Stimulated activated CD4-positive, alpha-beta T cell treated with anti-CD3 and anti-CD28 coated beads, Interleukin-12 subunit alpha, Interleukin-12 subunit beta, amount 100 ng/mL, for 48 hours (primary cell): ENCODE measurements at regions not wholly inside any gene's neighbourhood (a gene's known extent, or its start where the extent isn't known, plus 50 kb on each side); places are given as distances from the start of the nearest gene placed in this dataset.
A peak's percentile ranks its signal among the peaks of the same experiment; 100 is the strongest.

ENCODE experiments used
- DNase-seq, 3 donors: peaks; one replicate each; pipeline ENCODE4 v3.0.0-alpha.2; 2020; ENCODE audit warnings: low read depth in 2 of 3, low spot score in 1 of 3

- no peak for DNase-seq
Measured at GRCh38 chr12:14252697-14253096, 112.8 kb upstream of the ATF7IP start.

DNA sequence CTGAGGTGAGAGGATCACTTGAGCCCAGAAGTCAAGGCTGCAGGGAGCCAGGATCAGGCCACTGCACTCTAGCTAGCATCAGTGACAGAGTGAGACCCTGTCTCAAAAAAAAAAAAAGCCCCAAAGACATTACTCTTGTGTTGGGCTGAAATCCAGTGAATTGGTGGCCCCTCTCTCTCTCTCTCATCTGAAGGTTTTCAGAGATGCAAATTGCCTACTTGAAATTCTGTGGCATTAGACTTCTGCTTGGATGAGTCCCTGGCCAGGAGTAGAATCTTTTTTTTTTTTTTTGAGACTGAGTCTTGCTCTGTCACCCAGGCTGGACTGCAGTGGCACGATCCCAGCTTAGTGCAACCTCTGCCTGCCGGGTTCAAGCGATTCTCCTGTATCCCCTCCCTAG is 112.0 kb upstream of the ATF7IP start:
- DNase-seq, result no peak

GRCh38 chr12:14254781-14255180 is 110.7 kb upstream of the ATF7IP start:
- no peak for DNase-seq

GRCh38 chr12:14256121-14256520 is 109.4 kb upstream of the ATF7IP start:
- peak in 1 of 3 donors; percentile 23 for DNase-seq

DNA sequence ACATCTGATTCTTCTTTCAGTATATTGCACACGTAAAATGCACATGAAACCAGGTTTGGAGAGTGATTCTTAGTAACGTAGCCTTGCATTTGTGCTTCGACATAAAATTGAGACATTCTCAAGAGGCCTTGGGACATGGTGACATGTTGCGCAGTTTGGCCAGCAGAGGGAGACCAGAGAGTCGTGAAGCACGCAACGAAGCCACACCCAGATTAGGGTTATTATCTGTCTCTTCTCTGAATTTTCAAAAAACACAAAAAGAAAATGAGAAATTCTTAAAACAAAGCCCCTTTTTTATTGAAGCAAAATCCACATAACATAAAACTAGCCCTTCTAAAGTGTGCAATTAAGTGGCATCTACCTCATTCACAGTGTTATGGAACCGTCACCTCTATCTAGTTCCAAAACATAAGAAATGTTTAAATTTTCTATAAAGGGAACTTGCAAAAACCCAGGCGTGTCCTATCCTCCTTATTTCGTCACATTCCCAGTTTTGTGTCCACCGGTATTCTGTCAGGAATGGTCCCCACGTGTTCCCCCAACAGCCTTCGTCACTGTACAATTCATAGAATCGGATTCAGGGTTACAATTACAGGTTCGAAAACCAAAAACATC is 108.8 kb upstream of the ATF7IP start:
- DNase-seq, result peak; percentile 67 to 72 (median 70)

DNA sequence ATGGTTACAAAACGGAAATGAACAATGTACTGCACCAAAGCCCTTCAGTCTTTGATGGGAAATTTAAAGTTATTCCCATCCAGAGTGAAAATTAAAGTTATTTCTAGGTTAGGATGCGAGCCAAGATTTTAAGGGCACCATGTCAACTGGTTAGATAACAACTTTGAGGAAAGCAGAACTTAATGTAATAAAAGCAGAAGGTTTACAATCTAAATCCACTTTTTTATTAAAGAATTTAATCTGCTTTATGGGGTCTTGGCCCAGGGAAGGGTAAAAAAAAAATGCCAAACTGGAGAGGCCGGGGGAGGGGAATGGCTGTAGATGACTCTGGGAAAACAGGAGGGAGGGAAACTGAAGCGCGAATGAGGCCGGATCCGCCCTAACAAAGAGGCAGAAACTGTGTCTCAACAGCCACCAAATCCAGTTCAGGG is 108.2 kb upstream of the ATF7IP start:
- no peak for DNase-seq

DNA sequence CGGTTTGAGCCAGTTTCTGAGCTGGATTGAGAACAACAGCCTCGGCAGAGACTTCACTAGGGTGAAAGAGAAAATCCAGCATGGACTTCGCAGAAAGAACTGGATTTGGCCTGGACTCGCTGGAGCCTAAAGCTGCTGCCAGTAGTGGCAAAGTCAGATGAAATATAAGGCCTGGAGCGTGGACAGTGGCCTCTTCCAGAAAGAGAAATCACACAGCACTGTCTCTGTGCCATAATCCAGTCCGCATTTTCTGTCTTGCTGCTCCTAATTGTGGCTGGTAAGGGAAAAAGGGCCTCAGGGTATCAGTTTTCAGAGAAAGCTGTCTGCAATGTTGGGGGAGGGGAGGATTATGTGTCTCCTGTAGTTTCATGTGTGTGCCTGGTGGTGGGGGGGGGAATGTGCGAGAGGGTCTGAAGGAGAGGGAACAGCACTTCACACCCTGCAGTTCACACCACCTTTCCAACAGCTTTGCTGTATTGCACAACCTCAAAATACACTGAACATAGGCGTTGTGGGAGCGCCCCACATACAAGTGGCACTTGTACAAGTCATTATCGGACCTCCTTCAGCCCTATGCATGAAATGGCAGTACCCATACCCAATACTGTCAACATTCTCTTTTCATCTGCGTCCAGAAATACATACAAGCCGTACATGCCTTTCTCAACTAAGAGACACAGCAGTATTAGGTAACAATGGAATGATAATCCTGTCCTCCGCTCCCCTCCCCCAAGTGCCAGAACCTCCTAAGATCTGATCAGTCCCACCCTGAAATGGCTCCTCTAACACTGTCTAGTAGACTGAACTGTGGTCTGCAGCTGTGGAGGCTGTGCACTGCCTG is 107.5 kb upstream of the ATF7IP start:
- peak; percentile 79 to 88 (median 85) for DNase-seq

DNA sequence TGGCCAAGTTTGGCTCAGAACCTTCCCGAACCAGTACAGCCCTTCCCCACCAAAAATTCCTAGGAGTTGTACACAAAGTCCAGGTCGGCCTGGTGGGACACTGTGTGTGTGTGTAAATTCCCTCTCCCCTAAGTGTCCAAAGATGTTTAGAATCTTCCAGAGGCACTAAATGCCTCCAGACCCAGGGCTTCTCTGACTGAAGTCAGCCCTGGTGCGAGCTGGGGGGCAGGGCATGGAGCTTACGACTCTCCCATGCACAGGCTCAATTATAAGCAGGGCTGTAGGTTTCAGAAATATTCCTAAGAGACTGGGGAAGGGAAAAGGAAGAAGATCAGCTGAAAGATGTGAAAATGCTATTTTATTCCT is 106.9 kb upstream of the ATF7IP start:
- DNase-seq, result no peak

GRCh38 chr12:14259481-14260010 is 105.9 kb upstream of the ATF7IP start:
- DNase-seq, result no peak

DNA sequence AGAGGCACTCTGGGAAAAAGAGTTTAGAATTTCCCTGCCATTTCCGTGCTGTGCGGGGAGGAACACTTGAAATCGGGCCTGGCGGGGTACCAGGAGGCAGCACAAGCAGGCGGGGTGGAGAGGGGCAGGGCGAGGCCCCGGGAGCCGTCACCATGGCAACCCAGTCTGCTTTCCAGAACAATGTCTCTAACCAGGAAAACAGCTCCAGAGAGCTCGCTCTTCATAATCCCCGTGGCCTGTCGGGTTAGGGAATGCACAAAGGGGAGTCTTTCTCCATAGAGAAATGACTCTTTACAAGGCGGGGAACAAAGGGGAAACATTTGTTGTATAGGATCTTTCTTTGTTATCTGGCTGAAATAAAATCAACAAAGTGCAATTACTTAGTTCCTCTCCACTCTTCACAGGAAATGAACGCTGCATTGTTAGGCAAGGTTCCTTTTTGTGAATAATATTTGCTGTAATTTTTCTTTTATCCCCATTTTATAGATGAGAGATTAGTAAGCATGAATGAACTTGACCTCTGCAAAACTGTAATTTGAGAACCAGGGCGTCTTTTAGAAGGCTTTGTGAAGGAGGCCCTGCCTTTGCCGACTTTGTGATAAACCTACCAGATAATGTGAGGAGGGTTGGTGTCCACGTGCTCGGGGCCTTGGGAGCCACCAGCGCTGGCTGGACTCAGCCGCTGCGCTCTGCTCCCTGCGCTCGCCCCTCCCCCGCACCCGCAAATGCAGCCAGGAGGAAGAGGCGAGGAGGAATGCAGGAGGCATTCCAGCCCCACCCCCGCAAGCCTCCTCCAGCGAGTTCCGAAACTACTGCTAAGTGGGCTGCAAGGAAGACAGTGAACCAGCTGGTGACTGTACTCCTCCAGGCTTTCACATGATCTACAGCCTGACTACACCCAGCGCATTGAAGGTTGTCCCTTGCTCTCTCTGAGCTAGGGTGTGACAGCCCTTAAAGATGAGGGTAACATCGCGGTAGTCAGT is 105.2 kb upstream of the ATF7IP start:
- DNase-seq, result no peak

- no peak for DNase-seq
Measured at GRCh38 chr12:14261096-14261495, 104.4 kb upstream of the ATF7IP start.

- DNase-seq, result no peak
Measured at GRCh38 chr12:14261861-14262260, 103.6 kb upstream of the ATF7IP start.

DNA sequence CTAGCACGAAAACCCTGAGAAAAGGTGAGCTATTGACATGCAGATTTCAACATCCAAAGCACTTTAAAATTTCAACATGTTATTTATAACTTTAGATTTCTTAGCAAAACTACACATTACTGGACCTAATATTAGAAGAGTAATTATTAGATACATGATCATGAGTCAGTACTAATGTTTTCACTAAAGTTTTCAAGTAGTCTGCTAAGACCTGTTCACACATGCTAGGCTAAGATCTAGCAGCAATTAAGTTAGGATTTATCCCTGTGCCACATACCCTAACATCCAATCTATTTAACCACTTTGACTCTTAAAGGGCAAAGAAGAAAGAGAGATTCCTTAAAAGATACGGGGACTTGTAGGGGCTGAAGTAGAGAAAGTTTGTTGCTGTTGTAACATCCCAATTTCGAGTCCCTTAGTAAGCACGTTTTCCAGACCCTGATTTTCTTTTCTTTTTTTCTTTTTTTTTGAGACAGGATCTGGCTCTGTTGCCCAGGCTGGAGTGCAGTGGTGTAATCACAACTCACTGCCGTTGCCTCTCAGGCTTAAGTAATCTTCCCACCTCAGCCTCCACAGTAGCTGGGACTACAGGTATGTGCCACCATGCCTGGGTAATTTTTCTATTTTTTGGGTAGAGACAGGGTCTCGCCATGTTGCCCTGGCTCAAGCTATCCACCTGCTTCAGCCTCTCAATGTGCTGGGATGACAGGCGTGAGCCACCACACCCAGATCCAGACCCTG is 102.5 kb upstream of the ATF7IP start:
- DNase-seq, result no peak

GRCh38 chr12:14263742-14264141 is 101.7 kb upstream of the ATF7IP start:
- DNase-seq, result no peak

DNA sequence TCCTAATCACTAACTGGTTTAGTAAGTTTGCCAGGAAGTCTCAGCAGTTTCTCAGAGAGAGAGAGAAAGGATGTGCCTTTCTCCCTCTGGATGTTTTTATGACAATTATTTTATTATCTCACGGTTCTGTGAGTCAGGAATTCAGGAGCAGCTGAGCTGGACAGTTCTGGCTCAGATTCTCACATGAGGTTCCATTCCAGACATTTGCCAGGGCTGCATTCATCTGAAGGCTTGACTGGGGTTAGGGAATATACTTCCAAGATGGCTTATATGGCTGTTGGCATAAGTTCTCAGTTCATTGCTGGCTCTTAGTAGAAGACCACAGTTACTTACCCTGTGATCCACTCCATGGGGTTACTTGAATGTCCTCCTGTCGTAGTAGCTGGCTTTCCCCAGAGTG is 101.2 kb upstream of the ATF7IP start:
- DNase-seq, result no peak

- no peak for DNase-seq
Measured at GRCh38 chr12:14264778-14265177, 100.7 kb upstream of the ATF7IP start.

- DNase-seq, result no peak
Measured at GRCh38 chr12:14268120-14268515, 97.4 kb upstream of the ATF7IP start.

- DNase-seq, result no peak
Measured at GRCh38 chr12:14270392-14270791, 95.1 kb upstream of the ATF7IP start.

- DNase-seq, result no peak
Measured at GRCh38 chr12:14272956-14273912, 92.2 kb upstream of the ATF7IP start.
